Hematopoietic multipotent progenitor cell treated with erythropoietin and hydrocortisone succinate and interleukin-3 and kit ligand, for 8 days (in vitro differentiated cells): ENCODE measurements at regions not wholly inside any gene's neighbourhood (a gene's known extent, or its start where the extent isn't known, plus 50 kb on each side); places are given as distances from the start of the nearest gene placed in this dataset.

ENCODE experiments used
- DNase-seq: peaks from one replicate; pipeline ENCODE4 v3.0.0-alpha.2; 2015

DNA sequence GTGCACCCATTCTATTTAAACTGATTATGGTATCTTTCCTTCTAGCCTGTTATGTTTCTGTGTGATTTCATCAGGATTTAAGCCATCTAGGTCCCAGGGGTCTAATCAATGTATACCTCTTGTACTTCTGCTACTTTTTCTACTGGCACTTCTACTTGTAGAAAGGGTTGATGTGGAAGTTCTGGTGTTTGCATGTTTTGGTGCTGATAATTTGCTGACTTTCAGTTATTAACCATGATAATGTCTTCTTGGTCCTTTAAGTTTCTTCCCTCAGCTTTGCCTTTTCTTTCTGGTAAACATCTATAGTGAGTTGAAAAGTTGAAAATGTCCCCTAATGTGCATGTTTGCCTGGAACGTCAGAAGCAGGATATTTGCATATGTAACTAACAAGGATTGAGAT lies 390.6 kb upstream of the MAP3K7 start:
- DNase-seq: no peak

DNA sequence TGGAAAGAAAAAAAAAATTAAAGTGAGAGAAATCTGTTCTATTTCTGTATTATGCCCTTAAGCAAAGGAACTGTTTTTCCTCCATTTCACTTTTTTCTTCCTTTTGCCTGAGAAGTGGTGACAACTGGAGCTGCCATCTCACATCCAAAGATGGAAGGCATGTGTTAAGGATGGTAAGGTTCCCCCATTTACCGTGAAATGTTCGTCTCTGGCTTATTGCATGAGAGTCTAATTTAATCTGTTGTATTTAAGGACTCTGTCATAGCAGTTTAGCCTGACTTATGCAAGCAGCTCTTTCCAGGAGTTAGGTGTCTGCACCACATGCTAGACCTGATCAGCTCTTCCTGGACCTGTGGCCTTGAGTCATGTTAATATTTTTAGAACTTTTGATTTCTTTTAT lies 389.5 kb upstream of the MAP3K7 start:
- DNase-seq: no peak

DNA sequence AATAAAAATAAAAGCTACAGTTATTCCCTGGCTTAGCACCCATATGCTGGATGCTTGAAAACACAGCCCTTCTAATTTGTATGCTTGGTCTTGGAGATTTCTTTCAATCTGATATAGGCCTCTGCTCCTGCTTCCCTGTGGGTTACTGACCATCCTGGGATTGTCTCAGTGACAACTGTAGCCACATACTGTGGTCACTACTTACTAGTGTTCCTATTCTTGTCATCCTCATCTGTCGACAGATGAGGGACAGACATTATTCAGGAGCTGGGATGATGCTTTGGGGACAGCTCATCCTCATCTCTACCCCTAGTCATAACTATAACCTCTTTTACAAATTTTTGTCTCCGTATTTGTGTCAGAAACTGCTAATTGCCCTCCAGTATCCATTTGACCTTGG lies 388.9 kb upstream of the MAP3K7 start:
- DNase-seq: no peak

DNA sequence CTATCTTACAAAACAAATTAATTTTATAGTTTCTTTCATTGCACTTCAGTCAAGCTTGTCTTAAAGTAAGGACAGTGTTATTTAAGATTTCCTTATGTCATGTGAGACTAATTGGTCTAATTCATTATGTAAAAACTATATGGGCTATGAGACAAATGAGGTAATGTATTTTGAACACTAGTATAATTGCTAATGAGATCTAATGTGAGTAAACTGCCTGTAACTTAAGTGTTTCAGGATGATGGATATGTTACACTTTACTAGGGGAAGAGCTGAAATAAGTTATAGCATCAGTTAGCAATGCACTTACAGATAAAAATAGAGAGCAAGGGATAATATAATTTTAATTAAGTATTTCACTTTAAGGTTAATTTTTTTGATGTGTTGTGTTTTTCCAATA lies 386.3 kb upstream of the MAP3K7 start:
- DNase-seq: no peak

DNA sequence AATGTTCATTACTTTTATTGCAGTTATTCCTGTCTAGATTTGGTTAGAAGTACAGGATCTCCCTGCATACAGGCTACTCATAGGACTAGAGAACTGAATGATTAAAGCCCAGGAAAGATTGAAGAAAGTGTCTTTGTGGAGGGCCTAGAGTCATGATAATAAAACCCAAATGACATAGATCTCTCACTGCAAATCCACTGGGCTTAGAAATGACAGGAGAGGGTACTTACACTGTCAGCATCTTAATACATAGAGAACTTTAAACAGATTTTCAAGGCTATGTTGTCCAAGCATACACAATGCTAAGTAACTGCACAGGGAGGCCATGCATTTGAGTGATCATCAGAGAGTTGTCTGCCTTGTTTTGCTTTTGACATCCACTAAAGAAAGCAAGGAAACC lies 383.8 kb upstream of the MAP3K7 start:
- DNase-seq: no peak

DNA sequence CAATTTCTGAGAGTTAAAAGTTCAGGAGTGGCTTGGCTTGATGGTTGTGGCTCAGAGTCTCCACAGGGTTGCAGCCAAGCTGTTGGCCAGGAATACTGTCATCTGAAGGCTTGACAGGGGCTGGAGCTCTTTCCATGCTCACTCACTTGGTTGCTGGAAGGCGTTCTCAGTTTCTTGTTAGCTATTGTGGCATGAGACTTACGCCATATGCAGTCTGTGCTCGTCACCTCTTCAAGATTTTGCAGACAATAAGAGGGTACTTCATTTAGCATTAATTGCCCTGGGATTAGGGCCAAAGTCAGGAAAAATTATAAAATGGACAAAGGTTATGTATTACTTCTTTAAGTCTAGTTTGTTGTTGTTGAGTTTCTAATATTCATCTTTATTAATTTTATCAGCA lies 380.6 kb upstream of the MAP3K7 start:
- DNase-seq: no peak

DNA sequence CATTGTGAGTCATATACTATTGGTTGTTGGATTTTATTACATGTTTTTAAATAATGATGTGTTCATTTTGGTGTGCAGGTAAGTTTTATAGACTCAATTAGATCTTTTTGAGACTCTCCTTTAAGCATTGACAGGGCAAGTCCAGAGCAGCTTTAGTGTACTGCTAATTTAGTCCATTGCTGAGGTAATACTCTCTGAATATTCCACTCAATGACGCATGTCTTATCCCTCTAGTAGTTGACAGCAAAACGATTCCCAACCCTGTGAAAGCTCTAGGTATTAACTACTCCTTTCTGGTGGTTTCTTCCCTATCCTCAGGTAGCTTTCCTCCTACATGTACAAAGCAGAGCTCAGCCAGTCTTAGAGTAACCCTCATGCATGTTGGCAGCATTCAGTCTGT lies 373.5 kb upstream of the MAP3K7 start:
- no peak for DNase-seq

DNA sequence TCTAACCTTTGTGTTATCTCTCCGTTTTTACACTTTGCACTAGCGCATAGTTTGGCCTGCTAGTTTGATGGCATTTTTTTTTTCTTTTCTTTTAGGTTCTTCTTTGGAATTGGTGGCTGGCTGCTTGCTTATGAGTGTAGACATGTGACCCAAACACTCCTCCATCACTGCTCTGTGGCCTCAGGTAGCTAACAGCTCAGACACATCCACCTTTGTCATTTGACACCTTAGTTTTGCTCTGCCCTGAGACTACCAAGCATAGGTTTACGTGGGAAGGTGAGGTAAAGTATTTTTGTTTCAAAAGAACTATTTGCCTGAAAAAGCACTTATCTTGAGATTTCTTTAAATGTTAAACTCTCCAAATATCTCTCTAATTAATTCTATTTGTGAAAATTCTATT lies 368.4 kb upstream of the MAP3K7 start:
- DNase-seq: no peak

DNA sequence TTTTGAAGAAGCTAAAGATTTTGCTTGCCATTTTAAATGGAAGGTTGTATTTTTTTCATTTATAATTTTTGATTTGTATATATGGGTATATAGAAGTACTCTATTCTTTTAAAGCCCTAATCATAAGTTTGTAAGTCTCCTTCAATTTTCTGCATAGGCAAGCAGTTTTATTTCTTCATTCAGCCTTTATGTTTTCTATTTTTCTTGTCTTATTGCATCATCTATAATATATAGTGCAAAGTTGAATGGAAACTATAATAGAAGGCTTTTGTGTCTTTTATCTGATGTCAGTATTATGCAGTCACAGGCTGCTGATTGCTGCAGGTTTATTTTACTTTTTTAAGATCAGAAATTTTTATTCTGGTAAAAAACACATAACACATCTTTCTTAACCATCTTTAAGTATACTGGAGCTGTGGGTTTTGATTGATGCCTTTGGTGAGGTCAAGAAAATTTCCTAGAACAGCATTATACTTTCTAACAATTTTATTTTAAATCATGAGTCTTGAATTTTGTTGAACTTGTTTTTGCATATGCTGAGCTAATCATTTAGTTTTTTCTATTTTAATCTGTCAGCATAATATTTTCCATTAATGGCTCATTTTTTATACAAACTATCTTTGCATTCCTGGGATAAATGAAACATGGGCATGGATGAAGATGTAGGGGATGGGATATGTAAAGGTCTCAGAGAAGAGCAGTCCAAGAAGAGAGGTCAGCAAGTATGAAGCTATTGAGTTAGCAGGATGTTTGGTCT lies 366.7 kb upstream of the MAP3K7 start:
- DNase-seq: no peak

DNA sequence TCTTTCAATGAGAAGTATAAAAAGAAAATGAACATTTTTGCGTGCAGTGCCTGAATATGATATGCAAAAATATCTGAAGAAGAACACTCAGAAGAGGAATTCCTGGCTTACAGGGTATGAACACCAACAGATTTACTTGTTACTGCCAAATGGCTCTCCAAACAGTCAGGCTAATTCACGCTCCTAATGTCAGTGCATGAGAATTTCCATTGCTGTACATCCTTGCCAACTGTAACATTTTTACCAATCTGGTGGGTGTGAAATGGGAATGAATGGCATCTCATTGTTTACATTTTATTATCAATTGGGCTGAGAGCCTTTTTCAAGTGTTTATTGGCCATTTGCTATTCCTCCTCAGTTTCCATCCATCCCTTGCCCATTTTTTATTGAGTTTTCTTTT lies 365.3 kb upstream of the MAP3K7 start:
- DNase-seq: no peak

DNA sequence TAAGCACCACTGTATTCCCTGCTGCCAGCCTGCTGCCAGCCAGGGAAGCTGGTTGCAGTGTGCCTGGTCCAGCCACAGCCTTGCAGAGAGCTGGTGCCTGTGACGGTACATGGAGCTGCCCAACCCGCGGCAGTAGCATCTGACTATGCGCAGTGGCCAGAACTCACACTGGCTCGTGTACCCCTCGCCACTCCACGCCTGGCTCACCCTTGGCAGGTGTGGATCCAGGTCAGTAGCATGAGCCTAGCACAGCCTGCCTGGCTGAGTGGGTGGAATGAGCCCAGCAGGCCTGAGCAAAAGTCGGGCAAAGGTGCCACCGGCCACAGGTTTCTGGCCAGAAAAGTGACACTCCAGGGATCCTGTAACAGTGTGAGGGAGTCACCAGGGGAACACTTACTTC lies 361.7 kb upstream of the MAP3K7 start:
- DNase-seq: no peak

DNA sequence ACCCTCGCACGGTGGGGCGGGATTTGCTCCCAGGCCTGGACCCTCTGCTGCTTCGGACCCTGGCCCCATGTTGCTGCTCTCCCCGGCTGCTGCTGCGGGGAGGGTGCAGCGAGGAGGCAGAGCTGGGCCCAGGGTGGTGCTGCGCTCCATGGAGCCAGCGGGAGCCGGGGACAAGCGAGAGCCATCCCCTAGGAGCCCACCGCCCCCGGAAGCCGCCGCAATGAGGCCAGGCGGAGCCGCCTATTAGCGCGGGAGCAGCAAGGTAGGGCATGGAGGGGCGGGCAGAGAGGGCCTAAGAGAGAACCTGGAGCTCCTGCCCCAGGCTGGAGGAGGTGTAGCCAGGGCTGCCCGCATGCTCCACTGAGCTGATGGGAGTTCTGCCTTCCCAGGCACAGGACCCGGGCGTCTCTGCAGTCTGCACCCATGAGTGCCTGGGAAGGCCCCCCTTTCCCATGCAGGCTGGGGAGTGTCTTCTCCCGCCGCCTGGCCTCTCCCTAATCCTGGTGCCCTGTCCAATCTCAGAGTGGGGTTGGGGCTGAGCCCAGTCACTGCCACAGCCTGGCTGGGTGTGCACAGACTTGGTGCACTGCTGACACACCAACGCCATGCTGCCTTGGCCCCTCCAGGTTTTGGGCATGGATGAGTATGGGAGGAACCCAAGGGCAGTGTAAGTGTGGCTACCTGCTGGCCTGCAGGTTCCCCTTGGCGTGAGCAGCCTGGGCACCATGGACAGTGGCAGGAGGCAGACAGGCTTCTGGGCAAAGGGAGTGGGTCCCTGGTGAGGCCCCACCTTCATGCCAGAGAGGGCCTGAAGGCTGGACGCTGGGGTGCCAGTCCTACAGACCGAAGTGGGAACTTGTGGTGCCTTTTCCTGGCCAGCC lies 360.6 kb upstream of the MAP3K7 start:
- DNase-seq: no peak

DNA sequence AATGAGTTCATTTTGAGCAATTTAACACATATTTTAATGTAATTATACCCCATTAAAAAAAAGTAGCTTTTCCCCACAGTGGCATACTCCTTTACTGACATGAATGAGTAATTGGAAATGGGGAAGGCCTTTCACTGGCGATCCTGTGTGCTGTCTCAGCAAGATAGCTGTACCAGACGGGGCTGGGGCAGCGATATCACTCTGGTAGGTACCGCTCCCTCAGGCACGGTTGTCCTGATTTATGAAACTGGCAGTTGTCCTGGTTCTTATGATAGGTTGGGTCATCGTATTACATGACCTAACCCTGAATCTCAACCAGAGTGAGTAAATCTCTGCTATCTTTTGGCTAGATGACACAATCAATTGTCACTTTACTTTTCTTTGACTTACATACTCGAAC lies 355.0 kb upstream of the MAP3K7 start:
- DNase-seq: no peak

DNA sequence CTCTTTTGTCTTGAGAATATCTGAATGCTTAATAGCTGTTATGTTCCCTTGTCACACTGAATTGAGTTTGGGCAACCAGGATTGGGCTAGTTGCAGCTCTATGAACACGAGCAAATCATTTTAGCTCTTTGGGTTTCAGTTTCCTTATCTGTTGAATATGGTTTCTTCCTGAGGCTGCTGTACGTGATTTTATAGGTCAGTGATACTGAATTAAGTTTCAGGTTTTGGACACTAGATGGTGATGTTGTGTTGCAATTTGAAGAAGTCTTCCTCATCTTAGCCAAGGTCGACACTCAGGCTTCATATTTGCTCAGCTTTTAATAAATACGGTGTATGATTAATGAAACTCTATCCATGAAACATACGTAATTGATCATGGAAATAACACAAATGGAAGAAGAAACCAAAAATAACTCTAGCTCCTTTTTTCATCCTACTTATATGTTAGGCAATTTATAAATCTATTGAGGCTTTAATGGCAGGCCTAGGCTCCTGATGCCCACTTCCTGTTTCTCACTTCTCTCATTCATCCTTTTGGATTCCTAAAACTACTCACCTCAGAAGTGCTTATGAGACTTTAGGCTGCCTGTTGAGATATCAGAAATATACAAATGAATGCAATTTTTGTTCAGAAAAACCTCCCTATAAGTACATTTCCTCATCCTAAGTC lies 354.1 kb upstream of the MAP3K7 start:
- DNase-seq: peak; percentile 66

DNA sequence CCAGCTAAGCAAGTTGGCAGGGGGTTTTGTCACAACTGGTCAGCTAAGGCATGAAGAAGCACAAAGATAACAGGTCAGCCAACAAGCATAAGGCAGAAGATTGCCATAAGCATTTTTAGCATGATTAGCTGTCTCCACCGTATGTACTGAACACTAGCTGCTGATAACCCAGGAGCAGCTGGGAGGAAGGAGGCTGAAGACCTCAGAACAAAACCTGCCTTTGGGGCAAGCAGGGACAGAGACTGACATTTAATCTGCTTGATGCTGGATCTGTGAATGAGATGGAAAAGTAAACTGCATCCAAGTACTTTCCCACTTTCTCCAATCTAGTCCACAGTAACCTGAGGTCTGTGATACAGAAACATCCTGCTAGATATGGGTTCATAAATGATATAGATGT lies 353.0 kb upstream of the MAP3K7 start:
- DNase-seq: no peak

DNA sequence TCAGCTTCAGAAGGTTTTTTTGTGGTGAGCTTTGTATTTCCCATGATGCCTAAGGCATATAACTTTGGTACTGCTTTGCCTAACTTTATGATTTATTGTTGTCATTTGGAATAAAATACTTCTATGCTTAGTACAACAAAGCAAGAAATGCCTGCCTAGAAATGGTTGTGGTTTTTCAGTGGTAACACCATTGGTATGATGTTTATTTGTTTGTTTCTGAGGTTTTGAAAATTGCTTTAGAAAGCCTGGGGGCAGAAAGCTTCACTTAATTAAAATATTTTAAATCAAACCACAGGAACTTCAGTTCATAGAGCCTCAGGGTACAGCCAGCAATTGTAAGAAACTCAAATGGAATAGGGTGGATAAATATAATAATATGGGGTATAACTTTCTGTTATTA lies 351.2 kb upstream of the MAP3K7 start:
- no peak for DNase-seq

DNA sequence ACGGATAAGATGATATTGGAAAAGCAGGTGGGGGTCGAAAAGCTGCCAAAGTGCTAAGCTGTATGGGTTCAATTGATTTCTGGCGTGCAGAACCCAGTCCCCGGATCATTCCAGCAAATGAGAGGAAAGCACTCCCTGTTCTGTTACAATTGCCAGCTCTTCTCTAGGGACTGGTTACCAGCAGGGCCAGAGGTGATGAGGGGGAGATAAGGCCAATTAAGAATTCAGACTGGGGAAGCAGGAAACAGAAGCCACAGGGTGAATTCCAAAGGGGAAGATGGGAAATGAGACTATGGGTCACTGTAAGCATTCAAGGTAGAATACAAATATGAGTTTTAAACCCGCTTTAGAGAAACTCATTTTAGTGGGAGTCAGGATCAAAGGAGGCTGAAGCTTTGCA lies 349.4 kb upstream of the MAP3K7 start:
- no peak for DNase-seq

DNA sequence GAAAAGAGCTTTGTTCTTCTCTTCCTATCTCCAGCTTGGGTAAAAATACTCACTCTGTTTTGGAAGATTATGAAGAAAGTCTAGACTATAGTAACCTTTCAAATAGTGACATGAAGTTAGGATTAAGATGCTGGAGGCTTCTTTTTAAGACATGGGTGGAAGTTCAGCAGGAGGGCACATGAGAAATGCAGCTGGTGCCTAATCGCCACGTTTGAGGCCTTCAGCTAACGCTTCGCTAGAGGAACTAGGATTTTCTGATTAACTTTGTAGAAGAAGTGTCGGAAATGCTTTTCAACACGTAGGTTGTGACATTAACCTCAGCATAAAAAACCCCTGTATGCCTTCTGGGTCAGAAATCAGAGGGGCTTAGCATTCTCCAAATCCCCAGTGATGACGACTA lies 348.1 kb upstream of the MAP3K7 start:
- DNase-seq: no peak

DNA sequence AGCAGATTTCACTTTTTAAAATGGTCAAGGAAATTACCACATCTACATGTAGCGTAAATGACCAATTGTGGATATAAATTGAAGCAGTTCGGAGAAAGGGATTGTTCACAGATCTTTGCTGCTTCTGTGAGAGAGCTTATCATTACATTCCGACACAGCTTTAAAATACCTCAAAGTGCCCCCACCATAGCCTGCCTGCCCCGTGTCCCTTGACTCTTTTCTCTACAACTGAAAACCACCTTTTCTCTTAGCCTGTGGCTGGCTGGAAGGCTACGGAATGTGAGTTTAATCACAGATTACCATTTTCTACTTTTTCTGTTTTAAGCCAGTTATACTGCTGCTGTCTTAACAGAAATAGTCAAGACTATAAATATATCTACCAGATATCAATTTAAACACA lies 347.2 kb upstream of the MAP3K7 start:
- DNase-seq: no peak

DNA sequence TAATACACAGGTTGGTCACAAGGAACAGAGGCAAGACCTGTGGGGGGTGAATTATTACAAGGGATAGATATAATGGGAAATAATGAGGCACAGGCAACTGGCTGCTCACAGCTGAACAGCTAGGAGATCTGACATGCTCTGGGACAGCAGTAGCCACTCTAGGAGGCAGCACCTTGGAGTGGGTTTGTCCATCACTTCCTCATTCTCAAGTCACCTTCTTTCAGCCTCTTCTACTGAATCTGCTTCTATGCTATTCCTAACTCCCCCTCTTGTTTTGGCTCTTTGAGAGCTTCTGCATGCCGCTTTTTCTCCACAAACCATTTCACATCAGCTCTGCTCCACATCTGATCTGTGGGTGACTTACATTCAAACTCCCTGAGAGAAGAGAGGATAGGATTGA lies 345.5 kb upstream of the MAP3K7 start:
- DNase-seq: no peak

DNA sequence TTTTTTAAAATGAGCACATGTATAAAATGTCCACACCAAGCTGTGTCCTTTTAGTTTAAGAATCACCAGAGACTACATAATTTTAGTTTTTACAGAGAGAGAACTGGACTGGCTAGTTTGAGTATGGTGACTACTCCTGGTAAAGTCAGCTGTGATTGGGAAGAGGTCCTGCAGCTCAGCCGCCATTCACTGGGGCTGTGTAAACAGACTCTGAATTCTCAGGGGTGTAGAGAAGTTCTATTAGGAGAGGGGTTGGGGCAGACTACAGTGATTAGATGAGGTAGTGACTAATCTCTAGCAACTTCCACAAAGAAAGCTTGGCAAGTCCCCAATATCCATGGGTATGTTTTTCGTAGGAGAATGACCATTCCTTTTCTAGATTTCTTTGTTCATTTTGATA lies 341.2 kb upstream of the MAP3K7 start:
- DNase-seq: no peak

DNA sequence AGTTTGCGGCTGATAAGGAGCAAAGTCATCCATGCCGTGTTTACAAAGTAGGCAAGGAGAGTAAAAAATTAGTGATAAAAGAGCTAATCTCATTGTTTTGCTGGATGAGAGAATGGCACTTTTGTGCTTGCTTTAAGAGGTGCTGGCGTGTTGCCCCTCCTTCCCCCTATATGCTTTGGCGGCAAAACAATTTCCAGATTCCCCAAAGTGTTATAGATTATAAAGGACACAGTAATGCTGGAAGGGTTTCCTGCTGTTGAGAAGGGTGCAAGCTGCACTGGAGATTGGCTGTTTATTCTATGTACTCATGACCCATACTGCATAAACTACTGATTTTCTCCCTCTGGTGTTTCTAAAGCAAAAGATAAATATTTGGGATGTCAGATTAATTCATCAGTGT lies 338.9 kb upstream of the MAP3K7 start:
- no peak for DNase-seq

DNA sequence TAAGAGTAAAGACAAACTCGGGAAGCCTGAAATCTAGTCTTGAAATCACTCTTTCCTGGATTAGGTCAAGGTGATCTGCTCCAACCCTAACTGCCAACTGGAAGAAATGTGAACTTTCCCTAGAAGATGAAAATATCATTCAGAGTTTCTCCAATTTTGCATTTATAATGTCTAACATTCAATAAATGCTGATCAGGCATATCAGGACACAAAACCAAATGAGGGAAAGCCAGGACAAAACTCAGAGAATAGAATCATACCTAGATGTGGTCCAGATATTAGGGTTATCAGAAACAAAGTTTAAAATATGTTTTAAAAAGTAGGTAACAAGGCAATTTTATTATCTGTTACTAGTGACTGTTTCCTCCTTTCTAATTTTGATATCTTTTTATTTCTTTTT lies 335.5 kb upstream of the MAP3K7 start:
- DNase-seq: no peak

DNA sequence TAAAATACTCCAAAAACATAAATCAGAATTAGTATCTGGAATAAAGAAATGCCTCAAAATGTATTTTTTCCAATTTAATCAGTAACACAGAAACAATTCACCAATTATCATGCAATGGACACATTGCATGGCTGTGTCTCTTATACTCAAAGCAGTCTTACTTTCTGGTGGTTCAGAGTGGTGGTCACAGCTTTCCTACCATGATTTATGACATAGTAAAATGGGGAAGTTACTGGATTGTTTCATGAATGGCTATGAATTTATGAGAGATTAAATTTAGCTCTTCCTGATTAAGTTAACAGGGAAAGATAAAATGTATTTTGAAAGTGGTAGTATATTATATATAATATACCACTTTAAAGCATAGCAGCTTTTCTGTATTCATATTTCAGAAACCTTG lies 331.5 kb upstream of the MAP3K7 start:
- no peak for DNase-seq
